ENCODE measurements at regions not wholly inside any gene's neighbourhood (a gene's known extent, or its start where the extent isn't known, plus 50 kb on each side); places are given as distances from the start of the nearest gene placed in this dataset.

DNA sequence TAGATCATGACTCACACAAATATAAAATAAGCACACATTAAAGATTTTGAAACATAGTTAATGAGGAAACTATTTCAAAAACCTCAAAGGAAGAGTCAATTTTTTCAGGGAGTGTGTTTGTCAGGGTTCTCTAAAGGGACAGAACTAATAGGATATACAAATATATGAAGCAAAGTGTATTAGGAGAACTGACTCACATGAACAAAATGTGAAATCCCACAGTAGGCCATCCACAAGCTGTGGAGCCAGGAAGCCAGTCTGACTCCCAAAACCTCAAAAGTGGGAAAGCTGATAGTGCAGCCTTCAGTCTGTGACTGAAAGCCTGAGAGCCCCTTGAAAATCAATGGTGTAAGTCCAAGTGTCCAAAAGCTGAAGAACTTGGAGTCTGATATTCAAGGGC, 898.0 kb upstream of the EYS start:
- no TSS peak for BruUV-seq (replicated peaks)
- ChIA-PET CTCF (ENCODE audit: low intra/inter-chr PET ratio) (no interaction called here), POLR2A (no interaction called here)
- no peaks in the 10 kb centered on the region for H3K9me3 ChIP-seq (replicated peaks; ENCODE audit: control insufficient read depth, insufficient read depth, low read depth, low read length)
- no peaks in the 10 kb centered on the region for H3K27me3 ChIP-seq (ENCODE audit: control insufficient read depth in 2 of 2, insufficient read depth in 2 of 2, low read length in 2 of 2)
- no peak overlapping the region for H2AFZ ChIP-seq (ENCODE audit: low read depth, low read length)
- TF ChIP-seq BRD4 (IDR thresholded peaks at IDR 0.05) (no peak), PBX2 (CRISPR knock-in tag; IDR thresholded peaks at IDR 0.05; ENCODE audit: low read depth) (no peak), PBX2 (tag; conservative IDR thresholded peaks at IDR 0.05; ENCODE audit: low read depth) (no peak), HDAC2 (IDR thresholded peaks at IDR 0.05) (no peak)
- FAIRE-seq (no peak), DNase-seq (ENCODE audit: extremely low read depth in 1 of 4, low spot score in 3 of 4) (no peak), ATAC-seq (no peak)
- intact Hi-C loops (cut with micrococcal nuclease) (no loop called here), in situ Hi-C loops (cut with MboI) (no loop called here)
- H3K9ac ChIP-seq (ENCODE audit: insufficient read depth in 1 of 2, low read depth in 2 of 2, low read length in 2 of 2): no peak overlapping the region
- H4K20me1 ChIP-seq (replicated peaks; ENCODE audit: control insufficient read depth, insufficient read depth, low read length): no peaks in the 10 kb centered on the region
- no peaks in the 10 kb centered on the region for H3K9me1 ChIP-seq (ENCODE audit: control insufficient read depth, insufficient read depth, low read length)
- no peaks in the 10 kb centered on the region for H3K79me2 ChIP-seq (ENCODE audit: control insufficient read depth, insufficient read depth, low read length)
- no peak overlapping the region for H3K4me2 ChIP-seq (ENCODE audit: insufficient read depth, low read length)
- H3K4me3 ChIP-seq: no peak overlapping the region
- no peak overlapping the region for H3K27ac ChIP-seq (ENCODE audit: extremely low read depth, low read depth, low read length)
- no peaks in the 10 kb centered on the region for H3K4me1 ChIP-seq (replicated peaks in 1 of 2; ENCODE audit: control insufficient read depth in 2 of 2, insufficient read depth in 2 of 2, low read length in 2 of 2)
- no peaks in the 10 kb centered on the region for H3K36me3 ChIP-seq (ENCODE audit: control insufficient read depth, insufficient read depth, low read length)

DNA sequence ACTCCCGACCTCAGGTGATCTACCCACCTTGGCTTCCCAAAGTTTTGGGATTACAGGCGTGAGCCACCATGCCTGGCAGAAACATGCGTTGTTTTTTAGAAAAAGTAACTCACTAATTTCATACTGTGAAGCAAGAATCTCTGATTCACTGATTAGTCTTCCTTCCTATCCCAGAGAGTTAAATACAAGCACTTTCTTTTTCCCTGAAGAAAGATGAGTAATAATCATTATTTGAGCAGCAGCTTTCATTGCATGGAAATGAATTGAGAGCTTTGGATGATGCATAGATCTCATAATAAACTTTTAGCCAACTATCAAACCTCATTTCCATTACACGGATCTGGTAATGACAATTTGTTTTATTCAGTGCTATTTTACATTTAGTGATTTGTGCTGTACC, 892.5 kb upstream of the EYS start:
- FAIRE-seq (no peak), ATAC-seq (no peak), DNase-seq (ENCODE audit: extremely low read depth in 1 of 4, low spot score in 3 of 4) (no peak)
- no peaks in the 10 kb centered on the region for H3K9me1 ChIP-seq (ENCODE audit: control insufficient read depth, insufficient read depth, low read length)
- no peak overlapping the region for H2AFZ ChIP-seq (ENCODE audit: low read depth, low read length)
- no peak overlapping the region for H3K4me3 ChIP-seq
- no peaks in the 10 kb centered on the region for H3K36me3 ChIP-seq (ENCODE audit: control insufficient read depth, insufficient read depth, low read length)
- H4K20me1 ChIP-seq (replicated peaks; ENCODE audit: control insufficient read depth, insufficient read depth, low read length): no peaks in the 10 kb centered on the region
- no peaks in the 10 kb centered on the region for H3K79me2 ChIP-seq (ENCODE audit: control insufficient read depth, insufficient read depth, low read length)
- no TSS peak for BruUV-seq (replicated peaks)
- TF ChIP-seq HDAC6 (IDR thresholded peaks at IDR 0.05; ENCODE audit: low read depth, low read length) (no peak), SRSF7 (optimal IDR thresholded peaks at IDR 0.05; ENCODE audit: low read depth, low read length) (no peak), SREBF2 (CRISPR knock-in tag; IDR thresholded peaks at IDR 0.05) (no peak), NFYB (IDR thresholded peaks at IDR 0.05; ENCODE audit: extremely low read depth, insufficient read length) (no peak), ZNF668 (CRISPR knock-in tag; IDR thresholded peaks at IDR 0.05) (no peak), MEIS2 (IDR thresholded peaks at IDR 0.05; ENCODE audit: partially characterized antibody) (no peak), CBX1 (IDR thresholded peaks at IDR 0.05; ENCODE audit: low read depth) (no peak), PHF21A (IDR thresholded peaks at IDR 0.05; ENCODE audit: borderline replicate concordance, low read depth) (no peak), CHD2 (IDR thresholded peaks at IDR 0.05; ENCODE audit: low read depth, low read length) (no peak), BACH1 (tag; IDR thresholded peaks at IDR 0.05) (no peak), MTA2 (IDR thresholded peaks at IDR 0.05; ENCODE audit: low read depth) (no peak), ZC3H8 (IDR thresholded peaks at IDR 0.05) (no peak), CEBPB (tag; IDR thresholded peaks at IDR 0.05) (no peak), SAP30 (IDR thresholded peaks at IDR 0.05; ENCODE audit: borderline replicate concordance, insufficient read depth, low read depth, low read length, poor library complexity, severe bottlenecking) (no peak), GATAD2A (IDR thresholded peaks at IDR 0.05) (no peak)
- no peak overlapping the region for H3K27ac ChIP-seq (ENCODE audit: extremely low read depth, low read depth, low read length)
- 3% methylated on average over 4 of the region's 4 CpGs for WGBS (ENCODE audit: insufficient coverage, low coverage, missing lambda C conversion rate)
- no peaks in the 10 kb centered on the region for H3K9me3 ChIP-seq (replicated peaks; ENCODE audit: control insufficient read depth, insufficient read depth, low read depth, low read length)
- intact Hi-C loops (cut with micrococcal nuclease): no loop called here
- ChIA-PET CTCF (ENCODE audit: low intra/inter-chr PET ratio) (no interaction called here), POLR2A (no interaction called here)
- no peak overlapping the region for H3K4me2 ChIP-seq (ENCODE audit: insufficient read depth, low read length)
- in situ Hi-C loops (cut with MboI): no loop called here
- H3K4me1 ChIP-seq (replicated peaks in 1 of 2; ENCODE audit: control insufficient read depth in 2 of 2, insufficient read depth in 2 of 2, low read length in 2 of 2): no peaks in the 10 kb centered on the region
- no peaks in the 10 kb centered on the region for H3K27me3 ChIP-seq (ENCODE audit: control insufficient read depth in 2 of 2, insufficient read depth in 2 of 2, low read length in 2 of 2)
- no peak overlapping the region for H3K9ac ChIP-seq (ENCODE audit: insufficient read depth in 1 of 2, low read depth in 2 of 2, low read length in 2 of 2)

All from K562 (cell line).